Stomach (tissue), 4 donors: ENCODE measurements at regions not wholly inside any gene's neighbourhood (a gene's known extent, or its start where the extent isn't known, plus 50 kb on each side); places are given as distances from the start of the nearest gene placed in this dataset.

ENCODE experiments used
- CTCF ChIP-seq, 7 experiments: fragments of 450-650 bp in 4 of 7; fragments of 200-600 bp in 3 of 7; sonication (generic) in 3 of 7; IDR thresholded peaks; one replicate each; pipeline ENCODE4 v1.5.1; 2016 to 2019; ENCODE audit warnings: antibody characterized with exemption in 7 of 7, control low read depth in 2 of 7, mild to moderate bottlenecking in 1 of 7
- POLR2A ChIP-seq, 4 donors: fragments of 450-650 bp; IDR thresholded peaks; one replicate each; pipeline ENCODE4 v1.6.1; 2016; ENCODE audit warnings: antibody characterized with exemption in 4 of 4, control low read depth in 2 of 4, mild to moderate bottlenecking in 1 of 4, moderate library complexity in 1 of 4
- POLR2AphosphoS5 ChIP-seq, 3 donors: sonication (generic); formaldehyde crosslinking; IDR thresholded peaks; one replicate each; pipeline ENCODE4 v1.6.1; 2016; ENCODE audit warnings: antibody characterized with exemption in 3 of 3

- TF ChIP-seq CTCF (IDR thresholded peaks at IDR 0.05), result no peak
- TF ChIP-seq POLR2A (IDR thresholded peaks at IDR 0.05), result no peak
- no peak for TF ChIP-seq POLR2AphosphoS5 (IDR thresholded peaks at IDR 0.05)
These were observed 594.0 kb upstream of the RGS18 start for GRCh38 chr1:191564275-191564674.
